ENCODE measurements at regions not wholly inside any gene's neighbourhood (a gene's known extent, or its start where the extent isn't known, plus 50 kb on each side); places are given as distances from the start of the nearest gene placed in this dataset.

DNA sequence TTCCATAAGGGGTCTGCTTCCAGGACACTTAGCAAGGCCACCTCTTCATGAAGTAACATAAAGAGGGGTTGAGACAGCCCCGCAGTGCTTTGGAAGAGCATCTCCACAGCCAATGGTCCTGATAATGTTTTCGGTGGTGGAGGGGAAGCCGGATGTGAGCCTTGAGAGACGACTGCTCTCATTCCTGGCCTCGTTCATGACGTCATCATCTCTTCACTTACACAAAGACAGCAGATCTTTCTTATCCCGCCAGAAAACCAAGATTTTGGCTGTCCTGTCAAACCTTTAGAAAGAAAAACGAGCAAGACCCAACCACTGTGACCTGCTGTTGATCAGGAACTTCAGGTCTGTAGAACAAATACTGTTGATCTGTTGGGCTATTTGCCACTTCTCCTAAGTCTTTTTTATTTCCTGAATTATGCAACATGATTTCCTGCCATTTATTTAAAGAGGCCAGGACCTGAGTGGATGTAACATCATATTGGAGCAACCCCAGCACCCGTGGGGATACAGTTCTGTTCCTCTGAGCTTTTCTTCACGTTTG, 89.0 kb upstream of the IRX2 start:
- Histone ChIP-seq H3K9me3 (ENCODE audit: control insufficient read depth in 2 of 3, insufficient read depth in 1 of 3, low read length in 3 of 3) (no peaks in the 10 kb centered on the region), H3K27ac (ENCODE audit: low read depth in 2 of 2, low read length in 2 of 2) (no peak overlapping the region), H3K27me3 (ENCODE audit: control insufficient read depth, insufficient read depth, low read length) (no peaks in the 10 kb centered on the region), H3K4me1 (ENCODE audit: control insufficient read depth in 2 of 3, insufficient read depth in 2 of 3, low read depth in 1 of 3, low read length in 3 of 3) (no peaks in the 10 kb centered on the region), H3K4me3 (ENCODE audit: low read length in 3 of 3) (no peak overlapping the region), H3K9ac (ENCODE audit: low read length in 3 of 3) (no peak overlapping the region), H3K36me3 (ENCODE audit: control insufficient read depth in 2 of 3, insufficient read depth in 3 of 3, low read length in 3 of 3) (no peaks in the 10 kb centered on the region)
- DNase-seq (no peak), FAIRE-seq (no peak)
- intact Hi-C loops (cut with DNase I) = no loop called here
- TF ChIP-seq, protein P1, sequence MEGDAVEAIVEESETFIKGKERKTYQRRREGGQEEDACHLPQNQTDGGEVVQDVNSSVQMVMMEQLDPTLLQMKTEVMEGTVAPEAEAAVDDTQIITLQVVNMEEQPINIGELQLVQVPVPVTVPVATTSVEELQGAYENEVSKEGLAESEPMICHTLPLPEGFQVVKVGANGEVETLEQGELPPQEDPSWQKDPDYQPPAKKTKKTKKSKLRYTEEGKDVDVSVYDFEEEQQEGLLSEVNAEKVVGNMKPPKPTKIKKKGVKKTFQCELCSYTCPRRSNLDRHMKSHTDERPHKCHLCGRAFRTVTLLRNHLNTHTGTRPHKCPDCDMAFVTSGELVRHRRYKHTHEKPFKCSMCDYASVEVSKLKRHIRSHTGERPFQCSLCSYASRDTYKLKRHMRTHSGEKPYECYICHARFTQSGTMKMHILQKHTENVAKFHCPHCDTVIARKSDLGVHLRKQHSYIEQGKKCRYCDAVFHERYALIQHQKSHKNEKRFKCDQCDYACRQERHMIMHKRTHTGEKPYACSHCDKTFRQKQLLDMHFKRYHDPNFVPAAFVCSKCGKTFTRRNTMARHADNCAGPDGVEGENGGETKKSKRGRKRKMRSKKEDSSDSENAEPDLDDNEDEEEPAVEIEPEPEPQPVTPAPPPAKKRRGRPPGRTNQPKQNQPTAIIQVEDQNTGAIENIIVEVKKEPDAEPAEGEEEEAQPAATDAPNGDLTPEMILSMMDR (IDR thresholded peaks at IDR 0.05; ENCODE audit: borderline replicate concordance, extremely low read depth, insufficient read depth) = no peak

DNA sequence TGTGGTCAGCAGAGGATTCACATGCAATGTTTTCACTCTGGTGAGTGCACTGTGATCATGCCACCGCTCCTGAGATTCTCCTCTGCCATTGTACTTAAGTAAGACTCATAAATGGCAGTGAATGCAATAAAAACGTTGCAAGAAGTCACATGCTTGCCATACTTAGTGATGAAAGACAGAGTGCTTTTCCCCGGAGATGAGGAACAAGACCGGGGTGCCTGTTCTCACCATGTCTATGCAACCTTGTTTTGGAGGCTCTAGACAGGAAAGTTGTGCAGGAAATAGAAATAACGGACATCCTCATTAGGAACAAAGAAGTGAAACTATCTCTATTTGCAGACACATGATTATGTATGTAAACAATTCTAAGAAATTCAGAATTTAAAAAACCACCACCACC, 84.7 kb upstream of the IRX2 start:
- Histone ChIP-seq H3K36me3 (ENCODE audit: control insufficient read depth in 2 of 3, insufficient read depth in 3 of 3, low read length in 3 of 3) (no peaks in the 10 kb centered on the region), H3K9ac (ENCODE audit: low read length in 3 of 3) (no peak overlapping the region), H3K27ac (ENCODE audit: low read depth in 2 of 2, low read length in 2 of 2) (no peak overlapping the region), H3K4me1 (ENCODE audit: control insufficient read depth in 2 of 3, insufficient read depth in 2 of 3, low read depth in 1 of 3, low read length in 3 of 3) (no peaks in the 10 kb centered on the region), H3K27me3 (ENCODE audit: control insufficient read depth, insufficient read depth, low read length) (peaks cover 3% of the 10 kb centered on the region), H3K4me3 (ENCODE audit: low read length in 3 of 3) (no peak overlapping the region), H3K9me3 (ENCODE audit: control insufficient read depth in 2 of 3, insufficient read depth in 1 of 3, low read length in 3 of 3) (no peaks in the 10 kb centered on the region)
- no peak for DNase-seq
- FAIRE-seq = no peak
- intact Hi-C loops (cut with DNase I) = no loop called here
- TF ChIP-seq, protein P1 (IDR thresholded peaks at IDR 0.05; ENCODE audit: borderline replicate concordance, extremely low read depth, insufficient read depth) = no peak

DNA sequence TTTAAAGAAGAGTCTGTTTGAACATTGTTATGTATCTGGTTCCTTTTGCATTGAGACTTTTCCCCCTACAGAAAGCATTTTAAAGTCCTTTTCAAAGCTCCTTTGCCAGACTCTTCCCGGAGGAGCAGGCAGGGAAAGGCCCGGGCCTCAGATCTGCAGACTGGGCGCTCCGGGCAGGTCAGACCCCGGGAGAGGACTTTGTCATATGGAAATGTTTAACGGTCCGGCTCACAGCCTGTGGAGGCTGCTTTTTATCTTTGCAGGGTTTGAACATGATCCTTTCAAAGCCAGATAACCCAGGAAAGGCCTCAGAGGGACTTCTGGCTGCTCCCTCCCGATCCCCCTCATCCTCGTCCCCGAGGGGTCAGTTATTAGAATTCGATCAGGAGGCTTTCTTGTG, 82.1 kb upstream of the IRX2 start:
- H3K9me3 ChIP-seq (ENCODE audit: control insufficient read depth in 2 of 3, insufficient read depth in 1 of 3, low read length in 3 of 3) = no peaks in the 10 kb centered on the region
- TF ChIP-seq, protein P1 (IDR thresholded peaks at IDR 0.05; ENCODE audit: borderline replicate concordance, extremely low read depth, insufficient read depth) = no peak
- FAIRE-seq = no peak
- peak in 1 of 5 donors; percentile 15 for DNase-seq
- H3K9ac ChIP-seq (ENCODE audit: low read length in 3 of 3) = no peak overlapping the region
- no peak overlapping the region for H3K27ac ChIP-seq (ENCODE audit: low read depth in 2 of 2, low read length in 2 of 2)
- intact Hi-C loops (cut with DNase I) = no loop called here
- no peak overlapping the region for H3K4me3 ChIP-seq (ENCODE audit: low read length in 3 of 3)
- H3K4me1 ChIP-seq (ENCODE audit: control insufficient read depth in 2 of 3, insufficient read depth in 2 of 3, low read depth in 1 of 3, low read length in 3 of 3) = no peaks in the 10 kb centered on the region
- H3K27me3 ChIP-seq (ENCODE audit: control insufficient read depth, insufficient read depth, low read length) = peaks cover 3% of the 10 kb centered on the region
- no peaks in the 10 kb centered on the region for H3K36me3 ChIP-seq (ENCODE audit: control insufficient read depth in 2 of 3, insufficient read depth in 3 of 3, low read length in 3 of 3)

DNA sequence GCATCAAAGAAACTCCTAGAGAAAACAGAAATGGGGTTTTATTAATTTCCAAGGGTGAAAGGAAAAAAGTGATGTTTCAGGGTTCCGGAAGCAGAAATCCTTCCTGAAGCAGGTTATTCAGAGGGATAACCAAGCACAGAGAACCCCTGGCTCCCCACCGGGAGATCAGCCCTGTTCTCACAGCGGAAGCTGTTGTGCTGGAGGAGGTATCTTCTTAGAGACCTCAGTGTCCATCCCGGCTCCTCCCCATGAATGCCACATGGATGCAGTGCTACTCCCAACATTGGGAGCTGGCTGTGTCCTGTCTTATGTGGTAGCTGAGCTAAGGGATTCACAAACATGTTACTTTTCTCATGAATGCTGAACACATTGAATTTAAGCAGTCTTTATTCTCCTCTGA, 80.9 kb upstream of the IRX2 start:
- H3K27me3 ChIP-seq (ENCODE audit: control insufficient read depth, insufficient read depth, low read length) = peaks cover 3% of the 10 kb centered on the region
- no peaks in the 10 kb centered on the region for H3K9me3 ChIP-seq (ENCODE audit: control insufficient read depth in 2 of 3, insufficient read depth in 1 of 3, low read length in 3 of 3)
- no peaks in the 10 kb centered on the region for H3K36me3 ChIP-seq (ENCODE audit: control insufficient read depth in 2 of 3, insufficient read depth in 3 of 3, low read length in 3 of 3)
- FAIRE-seq = no peak
- H3K9ac ChIP-seq (ENCODE audit: low read length in 3 of 3) = no peak overlapping the region
- intact Hi-C loops (cut with DNase I) = no loop called here
- no peak for DNase-seq
- no peak overlapping the region for H3K4me3 ChIP-seq (ENCODE audit: low read length in 3 of 3)
- TF ChIP-seq, protein P1 (IDR thresholded peaks at IDR 0.05; ENCODE audit: borderline replicate concordance, extremely low read depth, insufficient read depth) = no peak
- H3K27ac ChIP-seq (ENCODE audit: low read depth in 2 of 2, low read length in 2 of 2) = no peak overlapping the region
- no peaks in the 10 kb centered on the region for H3K4me1 ChIP-seq (ENCODE audit: control insufficient read depth in 2 of 3, insufficient read depth in 2 of 3, low read depth in 1 of 3, low read length in 3 of 3)
